ENCODE measurements at regions not wholly inside any gene's neighbourhood (a gene's known extent, or its start where the extent isn't known, plus 50 kb on each side); places are given as distances from the start of the nearest gene placed in this dataset.

DNA sequence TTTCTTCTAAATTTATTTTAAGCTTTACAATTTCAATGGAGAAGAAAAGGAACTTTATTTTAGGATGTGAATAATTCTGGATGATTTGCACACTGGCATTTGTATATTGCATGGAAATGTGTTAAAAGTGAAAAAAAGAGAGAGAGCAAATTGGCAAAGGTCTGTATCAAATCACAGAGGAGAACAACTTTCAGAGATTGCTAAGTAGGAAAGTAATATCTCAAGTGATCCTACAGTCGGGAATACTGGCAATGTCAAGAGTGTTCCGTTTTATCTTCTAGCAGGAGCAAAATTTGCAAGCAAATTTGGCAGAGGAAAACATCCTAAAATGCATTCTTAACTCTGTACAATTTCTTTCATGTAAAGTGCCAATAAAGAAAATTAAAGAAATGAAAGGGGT lies 97.1 kb upstream of the TMC3 start:
- Histone ChIP-seq H2AFZ (no peak overlapping the region), H3K36me3 (replicated peaks; ENCODE audit: insufficient read depth, low read depth) (no peaks in the 10 kb centered on the region), H3K27ac (no peak overlapping the region), H3K4me3 (no peak overlapping the region), H3K79me2 (no peaks in the 10 kb centered on the region), H3K4me2 (no peak overlapping the region), H3K9me2 (replicated peaks; ENCODE audit: insufficient read depth) (no peaks in the 10 kb centered on the region), H3K9me3 (ENCODE audit: low read depth) (peaks cover 5% of the 10 kb centered on the region), H3K4me1 (ENCODE audit: insufficient read depth) (no peaks in the 10 kb centered on the region), H3K27me3 (no peaks in the 10 kb centered on the region), H4K20me1 (ENCODE audit: insufficient read depth, poor library complexity, severe bottlenecking) (no peaks in the 10 kb centered on the region)
- 83% methylated on average over 2 of the region's 2 CpGs for WGBS (ENCODE audit: low lambda C conversion rate, missing lambda C conversion rate)
- DNase-seq (ENCODE audit: low spot score), result no peak
- TF ChIP-seq EZH2phosphoT487 (IDR thresholded peaks at IDR 0.05; ENCODE audit: low read depth, severe bottlenecking, unreplicated experiment) (no peak), EZH2 (IDR thresholded peaks at IDR 0.05; ENCODE audit: borderline replicate concordance) (no peak)
- TF ChIP-seq, protein P1, sequence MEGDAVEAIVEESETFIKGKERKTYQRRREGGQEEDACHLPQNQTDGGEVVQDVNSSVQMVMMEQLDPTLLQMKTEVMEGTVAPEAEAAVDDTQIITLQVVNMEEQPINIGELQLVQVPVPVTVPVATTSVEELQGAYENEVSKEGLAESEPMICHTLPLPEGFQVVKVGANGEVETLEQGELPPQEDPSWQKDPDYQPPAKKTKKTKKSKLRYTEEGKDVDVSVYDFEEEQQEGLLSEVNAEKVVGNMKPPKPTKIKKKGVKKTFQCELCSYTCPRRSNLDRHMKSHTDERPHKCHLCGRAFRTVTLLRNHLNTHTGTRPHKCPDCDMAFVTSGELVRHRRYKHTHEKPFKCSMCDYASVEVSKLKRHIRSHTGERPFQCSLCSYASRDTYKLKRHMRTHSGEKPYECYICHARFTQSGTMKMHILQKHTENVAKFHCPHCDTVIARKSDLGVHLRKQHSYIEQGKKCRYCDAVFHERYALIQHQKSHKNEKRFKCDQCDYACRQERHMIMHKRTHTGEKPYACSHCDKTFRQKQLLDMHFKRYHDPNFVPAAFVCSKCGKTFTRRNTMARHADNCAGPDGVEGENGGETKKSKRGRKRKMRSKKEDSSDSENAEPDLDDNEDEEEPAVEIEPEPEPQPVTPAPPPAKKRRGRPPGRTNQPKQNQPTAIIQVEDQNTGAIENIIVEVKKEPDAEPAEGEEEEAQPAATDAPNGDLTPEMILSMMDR (IDR thresholded peaks at IDR 0.05; ENCODE audit: poor library complexity), result no peak

DNA sequence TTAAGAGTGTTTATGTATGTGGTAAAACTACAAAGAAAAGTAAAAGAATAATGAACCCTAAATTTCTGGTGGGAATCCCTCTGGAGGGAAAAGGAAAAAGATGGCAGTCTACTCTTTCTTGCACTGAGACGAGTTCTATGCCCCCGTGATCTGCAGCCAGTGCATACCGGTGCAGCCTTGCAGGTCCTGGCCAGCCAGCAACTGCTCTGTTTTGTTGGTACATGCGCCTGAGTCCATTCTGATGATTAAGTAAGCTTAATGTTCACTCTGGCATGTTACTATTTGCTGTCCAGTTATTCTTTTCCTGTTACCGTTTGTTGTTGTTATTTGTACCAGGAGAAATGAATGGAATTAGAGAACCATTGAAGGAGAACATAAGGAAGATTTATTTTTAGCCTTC lies 95.1 kb upstream of the TMC3 start:
- no peak overlapping the region for H3K4me3 ChIP-seq
- H3K79me2 ChIP-seq, result no peaks in the 10 kb centered on the region
- no peaks in the 10 kb centered on the region for H3K36me3 ChIP-seq (replicated peaks; ENCODE audit: insufficient read depth, low read depth)
- H2AFZ ChIP-seq, result no peak overlapping the region
- H3K4me2 ChIP-seq, result no peak overlapping the region
- H4K20me1 ChIP-seq (ENCODE audit: insufficient read depth, poor library complexity, severe bottlenecking), result no peaks in the 10 kb centered on the region
- TF ChIP-seq, protein P1 (IDR thresholded peaks at IDR 0.05; ENCODE audit: poor library complexity), result no peak
- TF ChIP-seq EZH2phosphoT487 (IDR thresholded peaks at IDR 0.05; ENCODE audit: low read depth, severe bottlenecking, unreplicated experiment) (no peak), EZH2 (IDR thresholded peaks at IDR 0.05; ENCODE audit: borderline replicate concordance) (no peak)
- no peak overlapping the region for H3K27ac ChIP-seq
- no peaks in the 10 kb centered on the region for H3K4me1 ChIP-seq (ENCODE audit: insufficient read depth)
- no peak for DNase-seq (ENCODE audit: low spot score)
- H3K27me3 ChIP-seq, result no peaks in the 10 kb centered on the region
- H3K9me3 ChIP-seq (ENCODE audit: low read depth), result peaks cover 7% of the 10 kb centered on the region
- WGBS (ENCODE audit: low lambda C conversion rate, missing lambda C conversion rate), result 79% methylated on average over 5 of the region's 5 CpGs
- H3K9me2 ChIP-seq (replicated peaks; ENCODE audit: insufficient read depth), result no peaks in the 10 kb centered on the region

DNA sequence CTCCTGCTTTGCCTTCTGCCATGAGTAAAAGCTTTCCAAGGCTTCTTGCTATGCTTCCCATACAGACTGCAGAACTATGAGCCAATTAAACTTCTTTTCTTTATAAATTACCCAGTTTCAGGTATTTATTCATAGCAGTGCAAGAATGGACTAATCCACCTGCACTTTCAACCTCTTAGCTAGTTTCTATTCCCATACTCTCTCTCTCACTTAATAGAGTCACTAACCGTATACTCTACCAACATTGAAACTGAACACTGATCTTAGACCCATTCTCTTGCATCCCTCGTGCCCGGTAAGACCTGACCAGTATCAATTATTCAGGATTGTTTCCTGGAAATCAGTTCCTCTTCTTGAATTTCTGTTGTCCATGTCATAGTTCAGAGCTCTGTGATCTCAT lies 92.7 kb upstream of the TMC3 start:
- no peak for DNase-seq (ENCODE audit: low spot score)
- Histone ChIP-seq H3K9me3 (ENCODE audit: low read depth) (peaks cover 8% of the 10 kb centered on the region), H3K4me2 (no peak overlapping the region), H3K27ac (no peak overlapping the region), H4K20me1 (ENCODE audit: insufficient read depth, poor library complexity, severe bottlenecking) (no peaks in the 10 kb centered on the region), H3K4me1 (ENCODE audit: insufficient read depth) (no peaks in the 10 kb centered on the region), H2AFZ (no peak overlapping the region), H3K4me3 (no peak overlapping the region), H3K36me3 (replicated peaks; ENCODE audit: insufficient read depth, low read depth) (no peaks in the 10 kb centered on the region), H3K9me2 (replicated peaks; ENCODE audit: insufficient read depth) (no peaks in the 10 kb centered on the region), H3K27me3 (no peaks in the 10 kb centered on the region), H3K79me2 (no peaks in the 10 kb centered on the region)
- 76% methylated on average over 3 of the region's 3 CpGs for WGBS (ENCODE audit: low lambda C conversion rate, missing lambda C conversion rate)
- TF ChIP-seq, protein P1 (IDR thresholded peaks at IDR 0.05; ENCODE audit: poor library complexity), result no peak
- no peak for TF ChIP-seq EZH2 (IDR thresholded peaks at IDR 0.05; ENCODE audit: borderline replicate concordance)
- no peak for TF ChIP-seq EZH2phosphoT487 (IDR thresholded peaks at IDR 0.05; ENCODE audit: low read depth, severe bottlenecking, unreplicated experiment)

DNA sequence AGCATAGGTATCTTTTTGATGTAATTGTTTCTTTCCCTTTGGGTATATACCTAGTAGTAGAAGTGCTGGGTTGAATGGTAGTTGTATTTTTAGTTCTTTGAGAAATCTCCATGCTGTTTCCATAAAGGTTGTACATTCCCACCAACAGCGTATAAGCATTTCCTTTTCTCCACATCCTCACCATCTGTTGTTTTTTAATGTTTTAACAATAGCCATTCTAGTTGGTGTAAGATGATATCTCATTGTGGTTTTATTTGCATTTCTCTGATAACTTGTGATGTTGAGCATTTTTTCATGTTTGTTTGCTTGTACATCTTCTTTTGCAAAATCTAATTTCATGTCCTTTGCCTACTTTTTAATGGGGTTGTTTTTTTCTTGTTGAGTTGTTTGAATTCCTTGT lies 80.0 kb upstream of the TMC3 start:
- Histone ChIP-seq H3K9me2 (replicated peaks; ENCODE audit: insufficient read depth) (no peaks in the 10 kb centered on the region), H3K36me3 (replicated peaks; ENCODE audit: insufficient read depth, low read depth) (no peaks in the 10 kb centered on the region), H3K9me3 (ENCODE audit: low read depth) (peaks cover 5% of the 10 kb centered on the region), H3K4me2 (no peak overlapping the region), H3K27me3 (no peaks in the 10 kb centered on the region), H3K27ac (no peak overlapping the region), H3K79me2 (no peaks in the 10 kb centered on the region), H3K4me3 (no peak overlapping the region), H4K20me1 (ENCODE audit: insufficient read depth, poor library complexity, severe bottlenecking) (no peaks in the 10 kb centered on the region), H2AFZ (no peak overlapping the region), H3K4me1 (ENCODE audit: insufficient read depth) (no peaks in the 10 kb centered on the region)
- TF ChIP-seq, protein P1 (IDR thresholded peaks at IDR 0.05; ENCODE audit: poor library complexity), result no peak
- TF ChIP-seq EZH2 (IDR thresholded peaks at IDR 0.05; ENCODE audit: borderline replicate concordance) (no peak), EZH2phosphoT487 (IDR thresholded peaks at IDR 0.05; ENCODE audit: low read depth, severe bottlenecking, unreplicated experiment) (no peak)
- DNase-seq (ENCODE audit: low spot score), result no peak
- 70% methylated on average over 1 of the region's 1 CpG for WGBS (ENCODE audit: low lambda C conversion rate, missing lambda C conversion rate)

All from hepatocyte (in vitro differentiated cells).